ENCODE measurements at regions not wholly inside any gene's neighbourhood (a gene's known extent, or its start where the extent isn't known, plus 50 kb on each side); places are given as distances from the start of the nearest gene placed in this dataset.

DNA sequence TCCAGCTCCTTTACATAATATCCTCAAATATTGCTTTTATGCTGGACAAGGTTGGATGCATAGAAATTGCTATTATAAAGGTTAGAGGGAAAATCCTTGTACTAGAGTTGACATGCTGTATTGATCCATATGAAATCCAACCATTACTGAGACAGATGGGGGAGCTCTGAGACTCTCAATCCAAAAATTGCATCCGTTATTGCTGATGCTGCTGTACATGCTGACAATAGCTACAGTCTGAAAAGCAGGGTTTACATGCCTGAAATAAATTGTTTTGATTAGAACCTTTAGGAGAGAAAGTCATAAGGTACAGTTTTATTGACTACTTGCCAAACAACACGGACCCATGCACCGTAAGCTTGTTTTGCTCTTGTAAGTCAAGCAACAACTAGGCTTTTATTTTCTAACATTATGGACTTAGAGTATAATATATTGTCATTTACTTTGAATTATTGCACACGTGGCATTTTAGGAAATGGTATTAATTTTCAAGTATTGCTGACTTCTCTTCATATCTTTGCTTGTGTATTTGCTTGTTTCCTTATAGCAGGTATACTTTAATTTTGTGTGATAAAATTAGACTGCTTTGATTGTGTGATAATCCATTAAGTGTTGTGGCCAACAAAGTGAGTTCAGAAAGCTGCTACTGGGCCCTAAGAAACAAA is 1365.2 kb downstream of the STIM2 start (continued):
- TF ChIP-seq, protein P1, sequence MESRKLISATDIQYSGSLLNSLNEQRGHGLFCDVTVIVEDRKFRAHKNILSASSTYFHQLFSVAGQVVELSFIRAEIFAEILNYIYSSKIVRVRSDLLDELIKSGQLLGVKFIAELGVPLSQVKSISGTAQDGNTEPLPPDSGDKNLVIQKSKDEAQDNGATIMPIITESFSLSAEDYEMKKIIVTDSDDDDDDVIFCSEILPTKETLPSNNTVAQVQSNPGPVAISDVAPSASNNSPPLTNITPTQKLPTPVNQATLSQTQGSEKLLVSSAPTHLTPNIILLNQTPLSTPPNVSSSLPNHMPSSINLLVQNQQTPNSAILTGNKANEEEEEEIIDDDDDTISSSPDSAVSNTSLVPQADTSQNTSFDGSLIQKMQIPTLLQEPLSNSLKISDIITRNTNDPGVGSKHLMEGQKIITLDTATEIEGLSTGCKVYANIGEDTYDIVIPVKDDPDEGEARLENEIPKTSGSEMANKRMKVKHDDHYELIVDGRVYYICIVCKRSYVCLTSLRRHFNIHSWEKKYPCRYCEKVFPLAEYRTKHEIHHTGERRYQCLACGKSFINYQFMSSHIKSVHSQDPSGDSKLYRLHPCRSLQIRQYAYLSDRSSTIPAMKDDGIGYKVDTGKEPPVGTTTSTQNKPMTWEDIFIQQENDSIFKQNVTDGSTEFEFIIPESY (IDR thresholded peaks at IDR 0.05; ENCODE audit: borderline replicate concordance, low read depth), result no peak
- TF ChIP-seq GABPA (IDR thresholded peaks at IDR 0.05; ENCODE audit: low read depth), result no peak

DNA sequence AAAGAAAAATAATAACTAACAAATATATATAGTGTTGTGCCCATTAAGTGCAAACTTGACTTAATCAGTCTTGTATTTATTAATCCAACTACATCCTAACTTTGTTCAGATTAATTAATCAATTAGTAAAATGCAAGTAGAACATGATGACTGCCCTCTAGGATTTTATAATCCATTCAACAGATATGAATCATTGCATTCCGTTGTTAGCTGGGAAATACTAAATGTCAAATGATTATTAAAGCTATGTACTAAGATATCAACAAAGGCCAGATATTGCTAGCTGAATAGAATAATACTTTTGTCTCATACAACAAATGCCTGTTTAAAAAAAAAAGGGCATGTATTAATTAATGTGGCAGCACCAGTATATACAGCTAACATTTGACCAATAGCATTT is 1366.3 kb downstream of the STIM2 start:
- peaks cover 0 to 18% of the 10 kb centered on the region in 2 experiments; a peak in 2 of 4 replicates for H3K4me1 ChIP-seq (ENCODE audit: control insufficient read depth in 1 of 2, insufficient read depth in 2 of 2, low read depth in 1 of 2, low read length in 1 of 2)
- TF ChIP-seq NRF1 (IDR thresholded peaks at IDR 0.05; ENCODE audit: low read depth, low read length) (no peak), FOSL2 (IDR thresholded peaks at IDR 0.05; ENCODE audit: borderline replicate concordance, low read depth) (peak; percentile 39; the same call in 1 of the 2 replicates), TEAD4 (IDR thresholded peaks at IDR 0.05; ENCODE audit: borderline replicate concordance, insufficient read depth) (0 out of 2 replicates have a peak, but pooled peaks have one; percentile 30), TCF12 (IDR thresholded peaks at IDR 0.05) (peak; percentile 76), JUND (IDR thresholded peaks at IDR 0.05) (peak; percentile 34; the same call in 1 of the 2 replicates), MXI1 (IDR thresholded peaks at IDR 0.05; ENCODE audit: low read depth, low read length) (no peak)
- no peaks in the 10 kb centered on the region for H3K36me3 ChIP-seq (replicated peaks in 1 of 2; ENCODE audit: control insufficient read depth in 1 of 2, insufficient read depth in 2 of 2, low read length in 1 of 2)
- 14% methylated on average over 1 of the region's 1 CpG for WGBS (ENCODE audit: low lambda C conversion rate)
- CTCF ChIA-PET, result no interaction called here
- no peaks in the 10 kb centered on the region for H3F3A ChIP-seq (replicated peaks; ENCODE audit: insufficient read depth)
- POLR2A ChIA-PET, result no interaction called here
- H4K20me1 ChIP-seq (ENCODE audit: insufficient read depth), result no peaks in the 10 kb centered on the region
- H3K79me2 ChIP-seq (ENCODE audit: insufficient read depth), result no peaks in the 10 kb centered on the region
- H3K27me3 ChIP-seq (ENCODE audit: insufficient read depth), result no peaks in the 10 kb centered on the region
- no peak overlapping the region for H3K4me3 ChIP-seq (ENCODE audit: low read depth in 2 of 2, low read length in 1 of 2)
- H3K27ac ChIP-seq (ENCODE audit: low read depth in 2 of 2, low read length in 1 of 2), result no peak overlapping the region
- H3K9me2 ChIP-seq, result no peaks in the 10 kb centered on the region
- no peak overlapping the region for H3K4me2 ChIP-seq
- no peak overlapping the region for H3K9ac ChIP-seq
- DNase-seq, result no peak
- no peak overlapping the region for H2AFZ ChIP-seq (ENCODE audit: low read depth)
- H3K9me3 ChIP-seq, result no peaks in the 10 kb centered on the region

DNA sequence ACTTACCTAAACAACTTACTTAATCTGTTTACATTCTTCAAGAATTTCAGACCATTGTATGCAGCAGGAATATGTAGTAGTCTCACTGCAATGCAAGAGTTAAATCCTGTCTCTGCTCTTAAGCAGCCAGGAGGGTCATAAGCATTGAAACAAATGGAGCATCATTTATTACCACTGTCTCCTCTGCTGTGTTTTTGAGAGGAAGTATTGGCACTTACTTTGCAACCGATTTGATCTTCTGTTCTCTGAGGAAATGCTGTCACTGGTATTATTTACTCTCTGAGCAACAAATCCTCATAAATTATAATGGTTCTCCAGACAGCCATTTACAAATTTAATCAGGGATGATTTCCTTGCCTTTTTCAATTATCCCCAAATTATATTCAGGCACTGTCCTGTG is 1367.1 kb downstream of the STIM2 start:
- no peak for TF ChIP-seq FOXM1 (IDR thresholded peaks at IDR 0.05; ENCODE audit: low read depth)
- TF ChIP-seq FOSL2 (IDR thresholded peaks at IDR 0.05; ENCODE audit: borderline replicate concordance, low read depth), result no peak
- TF ChIP-seq MXI1 (IDR thresholded peaks at IDR 0.05; ENCODE audit: low read depth, low read length), result no peak
- no peak for TF ChIP-seq ELF1 (IDR thresholded peaks at IDR 0.05)
- TF ChIP-seq RFX5 (IDR thresholded peaks at IDR 0.05; ENCODE audit: low read length), result no peak
- no peak for TF ChIP-seq EP300 (IDR thresholded peaks at IDR 0.05; ENCODE audit: borderline replicate concordance in 1 of 2, low read depth in 1 of 2, low read length in 1 of 2)
- TF ChIP-seq FOXJ3 (CRISPR knock-in tag; IDR thresholded peaks at IDR 0.05), result no peak
- no peak for TF ChIP-seq RXRA (IDR thresholded peaks at IDR 0.05; ENCODE audit: borderline replicate concordance, low read depth)
- no peak for TF ChIP-seq EZH2phosphoT487 (IDR thresholded peaks at IDR 0.05; ENCODE audit: borderline replicate concordance, low read depth)
- Histone ChIP-seq H3K36me3 (replicated peaks in 1 of 2; ENCODE audit: control insufficient read depth in 1 of 2, insufficient read depth in 2 of 2, low read length in 1 of 2) (no peaks in the 10 kb centered on the region), H3F3A (replicated peaks; ENCODE audit: insufficient read depth) (no peaks in the 10 kb centered on the region), H3K27me3 (ENCODE audit: insufficient read depth) (no peaks in the 10 kb centered on the region), H4K20me1 (ENCODE audit: insufficient read depth) (no peaks in the 10 kb centered on the region), H2AFZ (ENCODE audit: low read depth) (no peak overlapping the region), H3K79me2 (ENCODE audit: insufficient read depth) (no peaks in the 10 kb centered on the region), H3K9ac (no peak overlapping the region), H3K4me1 (ENCODE audit: control insufficient read depth in 1 of 2, insufficient read depth in 2 of 2, low read depth in 1 of 2, low read length in 1 of 2) (peaks cover 0 to 18% of the 10 kb centered on the region in 2 experiments; a peak in 2 of 4 replicates), H3K4me3 (ENCODE audit: low read depth in 2 of 2, low read length in 1 of 2) (no peak overlapping the region), H3K9me2 (no peaks in the 10 kb centered on the region), H3K27ac (ENCODE audit: low read depth in 2 of 2, low read length in 1 of 2) (no peak overlapping the region), H3K9me3 (no peaks in the 10 kb centered on the region), H3K4me2 (no peak overlapping the region)
- CTCF ChIA-PET, result no interaction called here
- 50% methylated on average over 1 of the region's 1 CpG for WGBS (ENCODE audit: low lambda C conversion rate)
- DNase-seq, result no peak
- POLR2A ChIA-PET, result no interaction called here

Data from SK-N-SH (cell line).